Dermis microvascular lymphatic vessel endothelial cell (primary cell): ENCODE measurements at regions not wholly inside any gene's neighbourhood (a gene's known extent, or its start where the extent isn't known, plus 50 kb on each side); places are given as distances from the start of the nearest gene placed in this dataset.

Experiments used
- DNase-seq, 2 donors: peaks; one replicate each; pipeline versions ENCODE4 v3.0.0 to v3.0.0-alpha.2; 2010; ENCODE audit warnings: low read depth in 2 of 2

DNA sequence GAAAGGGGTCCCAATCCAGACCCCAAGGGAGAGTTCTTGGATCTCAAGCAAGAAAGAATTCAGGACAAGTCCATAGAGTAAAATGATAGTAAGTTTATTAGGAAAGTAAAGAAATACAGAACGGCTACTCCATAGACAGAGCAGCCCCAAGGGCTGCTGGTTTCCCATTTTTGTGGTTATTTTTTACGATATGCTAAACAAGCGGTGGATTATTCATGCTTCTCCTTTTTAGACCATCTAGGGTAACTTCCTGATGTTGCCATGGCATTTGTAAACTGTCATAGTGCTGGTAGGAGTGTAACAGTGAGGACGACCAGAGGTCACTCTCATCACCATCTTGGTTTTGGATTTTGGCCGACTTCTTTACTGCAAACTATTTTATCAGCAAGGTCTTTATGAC lies 1033.4 kb downstream of the SORCS3 start:
- DNase-seq = no peak

GRCh38 chr10:105658696-105659095 lies 1017.6 kb downstream of the SORCS3 start:
- no peak for DNase-seq

GRCh38 chr10:105656856-105657255 lies 1015.8 kb downstream of the SORCS3 start:
- DNase-seq = no peak

DNA sequence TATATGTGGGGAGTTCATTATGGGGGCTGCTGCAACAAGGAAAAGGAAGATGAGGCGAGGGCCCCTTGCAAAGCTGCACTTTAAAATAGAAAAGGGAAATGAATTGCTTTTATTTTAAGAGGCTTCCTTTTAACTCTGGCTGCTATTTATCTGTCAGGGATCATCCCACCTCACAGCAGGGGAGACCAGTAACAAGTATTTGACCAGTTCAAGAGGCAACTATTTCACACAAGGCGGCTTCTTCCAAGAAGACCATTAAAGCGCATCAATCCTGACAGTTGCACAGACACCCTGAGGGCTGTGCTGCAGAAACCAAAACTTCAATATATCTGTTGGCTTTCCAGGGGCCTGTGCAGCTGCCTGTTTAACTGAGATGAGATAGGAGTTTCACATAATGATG lies 1009.2 kb downstream of the SORCS3 start:
- DNase-seq = no peak

GRCh38 chr10:105647354-105647753 lies 1006.3 kb downstream of the SORCS3 start:
- no peak for DNase-seq

DNA sequence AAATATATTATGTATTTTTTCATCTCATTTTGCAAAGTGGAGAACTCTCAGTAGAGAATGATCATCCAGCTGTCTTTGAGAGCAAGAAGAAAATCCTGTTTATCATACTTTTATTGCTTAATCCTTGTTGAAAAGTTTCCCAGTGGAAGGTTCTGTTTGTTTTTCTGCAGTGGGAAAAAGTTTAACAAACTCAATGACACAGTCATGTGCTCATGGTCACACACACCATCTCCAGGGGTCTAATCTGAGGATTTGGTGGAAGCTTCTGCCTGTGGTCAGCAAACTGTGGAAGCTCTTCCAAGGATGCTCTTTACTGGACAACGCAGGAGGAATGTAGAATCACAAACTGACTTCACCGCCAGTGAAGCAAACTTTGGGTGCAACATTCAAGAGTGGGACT lies 1003.9 kb downstream of the SORCS3 start:
- no peak for DNase-seq

GRCh38 chr10:105644559-105644958 lies 1003.5 kb downstream of the SORCS3 start:
- no peak for DNase-seq

DNA sequence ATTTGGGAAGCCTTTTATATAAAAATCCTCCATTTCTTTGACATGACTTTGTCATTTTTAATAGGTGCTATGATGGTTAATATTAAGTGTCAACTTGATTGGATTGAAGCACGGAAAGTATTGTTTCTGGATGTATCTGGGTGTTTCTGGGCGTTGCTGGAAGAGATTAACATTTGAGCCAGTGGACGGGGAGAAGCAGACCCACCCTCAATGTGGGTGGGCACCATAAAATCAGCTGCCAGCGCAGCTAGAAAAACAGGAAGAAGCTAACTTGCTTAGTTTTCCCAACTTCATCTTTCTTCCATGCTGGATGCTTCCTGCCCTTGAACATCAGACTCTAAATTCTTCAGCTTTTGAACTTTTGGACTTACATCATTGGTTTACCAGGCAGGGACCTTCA lies 1003.0 kb downstream of the SORCS3 start:
- no peak for DNase-seq

DNA sequence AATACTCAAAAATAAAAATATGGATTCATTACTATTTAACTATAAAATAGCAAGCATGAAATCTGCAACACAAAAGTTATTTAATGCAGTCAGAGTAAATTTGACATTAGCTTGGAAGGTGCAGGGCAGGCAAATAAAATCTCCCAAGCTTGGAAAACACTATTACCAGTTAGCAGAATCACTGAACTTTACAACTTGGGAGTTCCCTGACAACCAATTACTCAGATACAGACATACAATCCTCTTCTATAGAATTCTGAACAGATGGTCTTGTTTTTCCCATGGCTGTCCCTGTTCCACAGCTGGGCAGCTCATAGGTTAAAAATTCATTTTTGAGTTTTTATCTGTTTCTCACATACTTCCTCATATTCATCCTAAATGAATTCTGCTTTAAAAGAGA lies 1002.6 kb downstream of the SORCS3 start:
- DNase-seq = no peak

GRCh38 chr10:105634281-105634680 lies 993.2 kb downstream of the SORCS3 start:
- no peak for DNase-seq

DNA sequence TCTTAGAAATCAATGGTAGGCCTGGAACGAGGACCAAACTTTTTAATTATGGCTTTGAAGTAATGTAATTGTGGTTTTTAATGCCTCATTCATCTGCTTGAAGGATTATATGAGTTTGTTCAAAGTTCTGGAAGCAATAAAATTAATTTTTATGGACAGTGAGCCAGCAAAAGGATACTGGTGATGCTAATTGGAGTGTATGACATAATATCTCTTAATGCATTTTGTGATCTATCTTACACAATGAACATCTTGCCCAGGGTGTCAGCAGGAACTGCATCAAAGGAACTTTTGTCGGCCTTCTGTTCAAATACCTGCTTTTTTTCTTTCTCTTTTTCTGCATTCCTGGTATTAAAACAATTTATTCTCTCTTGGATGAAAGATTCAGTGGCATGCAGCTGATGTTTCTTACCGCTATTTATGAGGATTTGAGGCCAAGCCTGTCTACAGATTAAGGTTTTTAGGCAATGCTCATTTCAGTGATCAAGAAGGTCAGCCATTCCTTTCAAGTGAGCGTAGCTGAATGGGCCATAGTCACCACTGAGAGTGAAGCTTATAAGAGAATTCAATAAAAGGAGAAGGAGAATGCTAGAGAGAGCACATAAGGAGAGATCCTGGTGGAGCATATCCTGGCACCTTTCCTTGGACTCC lies 974.8 kb downstream of the SORCS3 start:
- DNase-seq = no peak

DNA sequence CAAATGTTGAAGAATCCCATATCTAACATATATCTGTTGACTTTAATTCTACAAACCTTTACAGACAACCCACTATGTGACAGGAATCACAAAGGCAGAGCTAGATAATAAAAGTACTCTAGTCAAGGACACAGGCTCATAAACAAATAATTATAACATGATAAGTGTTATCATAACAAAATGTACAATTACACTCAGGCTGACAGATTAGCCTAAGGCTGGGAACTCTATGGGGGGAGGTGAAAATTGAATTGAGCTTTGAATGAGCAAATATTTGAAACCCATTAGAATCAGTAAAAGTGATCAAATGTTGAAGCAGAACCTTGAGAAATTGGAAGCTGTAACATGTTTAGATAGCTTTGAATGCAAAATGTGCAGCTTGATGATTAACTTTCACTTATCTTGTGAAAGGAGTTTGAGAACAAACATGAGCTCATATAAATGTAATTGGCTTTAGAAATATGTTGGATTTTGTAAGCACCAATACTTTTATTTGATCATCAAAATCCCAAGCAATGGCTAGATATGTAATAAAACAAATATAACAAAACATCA lies 970.2 kb downstream of the SORCS3 start:
- no peak for DNase-seq

DNA sequence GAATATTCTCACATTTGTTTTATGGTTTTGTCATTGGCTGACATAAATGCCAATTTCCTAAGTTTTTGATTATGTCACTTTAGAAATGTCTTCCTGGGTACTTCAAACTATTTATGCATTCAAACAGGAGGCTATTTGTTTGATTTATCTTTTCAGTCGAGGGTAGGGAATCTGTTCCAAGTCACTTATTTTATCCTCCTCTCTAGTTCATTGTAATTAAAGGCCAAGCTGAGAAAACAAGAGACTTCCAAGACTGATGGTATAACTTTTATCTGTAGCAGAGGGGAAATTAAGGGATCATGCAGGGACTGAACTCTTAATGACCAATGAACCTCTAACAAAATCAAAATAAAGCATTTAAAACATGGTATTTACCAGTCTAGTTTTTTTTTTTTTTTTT lies 968.4 kb downstream of the SORCS3 start:
- DNase-seq = no peak

DNA sequence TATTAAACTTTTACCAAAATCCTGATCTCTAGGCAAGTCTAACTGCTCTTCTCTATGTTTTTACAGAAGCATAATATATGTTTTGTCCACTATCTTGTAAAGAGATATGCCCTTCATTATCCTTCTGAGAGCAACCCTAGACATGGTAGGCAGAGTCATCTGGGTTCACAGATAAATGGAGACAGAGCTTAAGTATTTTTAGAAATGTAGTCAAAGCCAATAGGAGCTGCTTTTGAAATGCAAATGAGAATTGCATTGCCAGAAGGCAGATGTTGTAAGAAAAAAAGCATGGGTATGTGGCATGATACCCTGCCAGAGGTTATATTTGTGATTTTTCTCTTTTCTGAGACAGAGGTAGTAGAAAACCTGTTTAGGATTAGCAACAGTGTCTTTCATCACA lies 964.8 kb downstream of the SORCS3 start:
- DNase-seq = no peak

GRCh38 chr10:105605104-105605503 lies 964.0 kb downstream of the SORCS3 start:
- no peak for DNase-seq

GRCh38 chr10:105598207-105598606 lies 957.1 kb downstream of the SORCS3 start:
- DNase-seq = no peak

GRCh38 chr10:105597312-105597711 lies 956.2 kb downstream of the SORCS3 start:
- no peak for DNase-seq

- DNase-seq = no peak
Measured at GRCh38 chr10:105596749-105597148, 955.7 kb downstream of the SORCS3 start.

- no peak for DNase-seq
Measured at GRCh38 chr10:105594296-105594695, 953.2 kb downstream of the SORCS3 start.

- DNase-seq = no peak
Measured at GRCh38 chr10:105592468-105592867, 951.4 kb downstream of the SORCS3 start.

DNA sequence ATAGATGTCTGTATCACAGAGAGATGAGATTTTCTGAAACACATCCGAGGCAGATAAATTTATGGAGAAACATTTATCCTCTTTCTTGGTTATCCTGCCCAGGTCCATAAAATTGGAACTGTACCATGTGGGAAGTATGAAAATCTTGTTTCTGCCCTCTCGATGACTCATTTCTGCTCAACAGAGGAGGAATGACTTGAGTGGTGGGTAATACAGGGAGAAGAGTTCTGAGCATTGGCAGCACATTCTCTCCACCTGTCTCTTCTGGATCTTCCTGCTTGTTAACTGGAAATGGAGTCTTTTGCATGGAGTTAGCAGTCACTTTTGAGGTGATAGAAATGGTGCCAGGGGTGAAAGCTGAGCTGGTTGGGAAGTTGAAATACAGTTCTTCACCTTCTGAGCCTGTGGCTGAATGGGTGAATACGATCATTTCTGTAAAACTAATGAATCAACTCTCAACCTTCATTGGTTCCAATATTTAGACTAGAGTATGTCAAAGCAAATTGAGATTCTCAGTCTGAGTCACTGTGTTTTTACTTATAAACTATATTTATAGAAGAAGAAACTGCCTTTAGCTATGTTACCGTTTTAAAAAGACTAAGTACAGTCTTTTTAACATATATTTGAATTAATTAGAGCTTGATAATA lies 945.5 kb downstream of the SORCS3 start:
- DNase-seq = no peak

GRCh38 chr10:105585753-105586152 lies 944.7 kb downstream of the SORCS3 start:
- no peak for DNase-seq

GRCh38 chr10:105585171-105585570 lies 944.1 kb downstream of the SORCS3 start:
- no peak for DNase-seq
